HepG2 (cell line): ENCODE measurements at regions not wholly inside any gene's neighbourhood (a gene's known extent, or its start where the extent isn't known, plus 50 kb on each side); places are given as distances from the start of the nearest gene placed in this dataset.
A peak's percentile ranks its signal among the peaks of the same experiment; 100 is the strongest.

ENCODE experiments used
- ATAC-seq: fragments of 200-7000 bp; cut with Tn5 transposase; 3 replicates; pipeline ENCODE4 v1.9.1; 2020; ENCODE audit warnings: mild to moderate bottlenecking, moderate library complexity
- BruUV-seq: library from RNA; stranded (reverse); fragments of 400-500 nt; replicated peaks from 2 replicates; lab custom pipeline; 2021; lab: Mats Ljungman, UMichigan
- CTCF ChIA-PET: fragments of 300-600 bp; formaldehyde crosslinking; extraction: SDS; loops from one replicate; lab custom pipeline; 2021; ENCODE audit warnings: low total read pairs, inconsistent platforms, low intra/inter-chr PET ratio; lab: Yijun Ruan, JAX
- POLR2A ChIA-PET: fragments of 350-600 bp; sonication (Branson Sonifier 250); formaldehyde crosslinking; loops from one replicate; lab custom pipeline; 2020; ENCODE audit warnings: antibody characterized with exemption, inconsistent platforms; lab: Yijun Ruan, JAX
- DNase-seq: peaks from one replicate; pipeline ENCODE4 v3.0.0-alpha.2; 2015; ENCODE audit warnings: low spot score
- FAIRE-seq: peaks from 3 replicates; lab custom pipeline; 2011; peaks lifted over from hg19 to GRCh38; lab: Jason Lieb, UNC
- H2AFZ ChIP-seq: one replicate; pipeline ENCODE4 v1.6.1; 2011; ENCODE audit warnings: low read length, inconsistent platforms
- H3K27ac ChIP-seq: fragments of 300-600 bp; 3 replicates; pipeline ENCODE4 v1.8.0; 2011; ENCODE audit warnings: mixed run types, mild to moderate bottlenecking, mixed read lengths, low read length, inconsistent platforms; ENCODE audit not compliant: insufficient read depth; ENCODE audit errors: extremely low read length
- H3K27me3 ChIP-seq, 2 experiments: fragments of 200-600 bp in 1 of 2; 2 replicates in 1 of 2; 3 replicates in 1 of 2; pipeline versions ENCODE4 v1.6.0 to v1.8.0; 2011; ENCODE audit warnings: low read length in 2 of 2, mild to moderate bottlenecking in 2 of 2, moderate library complexity in 2 of 2, inconsistent platforms in 1 of 2; ENCODE audit not compliant: insufficient read depth in 2 of 2, control insufficient read depth in 1 of 2
- H3K36me3 ChIP-seq, 2 experiments: fragments of 200-600 bp in 1 of 2; replicated peaks in 1 of 2; 2 replicates in 1 of 2; 3 replicates in 1 of 2; pipeline versions ENCODE4 v1.5.1 to v1.8.0; 2011; ENCODE audit warnings: low read length in 2 of 2, inconsistent platforms in 1 of 2; ENCODE audit not compliant: insufficient read depth in 2 of 2, control insufficient read depth in 1 of 2
- H3K4me1 ChIP-seq: 2 replicates; pipeline ENCODE4 v1.5.1; 2012; ENCODE audit warnings: low read length, inconsistent platforms; ENCODE audit not compliant: insufficient read depth
- H3K4me2 ChIP-seq: 2 replicates; pipeline ENCODE4 v1.6.0; 2011; ENCODE audit warnings: low read depth, low read length, inconsistent platforms
- H3K4me3 ChIP-seq, 3 experiments: fragments of 200-600 bp in 1 of 3; sonication (generic), shearing (Covaris generic) in 1 of 3; replicated peaks in 1 of 3; 2 replicates each; pipeline ENCODE4 v1.5.1; 2011 to 2016; ENCODE audit warnings: low read length in 3 of 3, inconsistent platforms in 2 of 3, low read depth in 2 of 3, mild to moderate bottlenecking in 2 of 3, control low read depth in 1 of 3, mixed read lengths in 1 of 3; ENCODE audit not compliant: insufficient read depth in 1 of 3
- H3K79me2 ChIP-seq: one replicate; pipeline ENCODE4 v1.6.1; 2011; ENCODE audit warnings: low read length, inconsistent platforms; ENCODE audit not compliant: insufficient read depth
- H3K9ac ChIP-seq: 2 replicates; pipeline ENCODE4 v1.6.0; 2011; ENCODE audit warnings: mild to moderate bottlenecking, low read depth, low read length, inconsistent platforms; ENCODE audit not compliant: insufficient read depth
- H3K9me3 ChIP-seq: 2 replicates; pipeline ENCODE4 v1.5.1; 2012; ENCODE audit warnings: mild to moderate bottlenecking, low read length
- H4K20me1 ChIP-seq: 2 replicates; pipeline ENCODE4 v1.6.0; 2011; ENCODE audit warnings: inconsistent platforms, mild to moderate bottlenecking, low read length, moderate library complexity; ENCODE audit not compliant: insufficient read depth
- ATF2 ChIP-seq: sonication (generic); formaldehyde crosslinking; IDR thresholded peaks from 2 replicates; pipeline ENCODE4 v1.4.0; 2020; ENCODE audit warnings: missing genetic modification reagents
- ATF5 ChIP-seq: sonication (generic); formaldehyde crosslinking; IDR thresholded peaks from 2 replicates; pipeline ENCODE4 v1.4.0; 2020; ENCODE audit warnings: mild to moderate bottlenecking, low read depth, missing genetic modification reagents
- CBX2 ChIP-seq, 2 experiments: fragments of 200-600 bp in 1 of 2; sonication (generic); formaldehyde crosslinking in 1 of 2; IDR thresholded peaks; 2 replicates each; pipeline versions ENCODE4 v1.7.0 to v1.8.1; 2018 to 2022; ENCODE audit warnings: low read depth in 2 of 2, low read length in 1 of 2, mild to moderate bottlenecking in 1 of 2, missing genetic modification reagents in 1 of 2
- CEBPG ChIP-seq: IDR thresholded peaks from 2 replicates; pipeline ENCODE4 v1.6.1; 2016
- PRDM15 ChIP-seq: sonication (generic); formaldehyde crosslinking; IDR thresholded peaks from 2 replicates; pipeline ENCODE4 v1.4.0; 2020; ENCODE audit warnings: missing genetic modification reagents
- PTBP1 ChIP-seq: fragments of 200-400 bp; formaldehyde crosslinking; IDR thresholded peaks from 2 replicates; pipeline ENCODE4 v1.6.1; 2018; ENCODE audit warnings: low read length, low read depth; ENCODE audit not compliant: poor library complexity, severe bottlenecking
- RCOR2 ChIP-seq: IDR thresholded peaks from 2 replicates; pipeline ENCODE4 v1.6.1; 2016; ENCODE audit warnings: missing biosample characterization, missing genetic modification reagents
- REPIN1 ChIP-seq: sonication (generic); formaldehyde crosslinking; IDR thresholded peaks from 2 replicates; pipeline ENCODE4 v1.8.0; 2022; ENCODE audit warnings: missing genetic modification reagents, low read depth, mild to moderate bottlenecking, borderline replicate concordance
- SETDB1 ChIP-seq: sonication (generic); formaldehyde crosslinking; IDR thresholded peaks from 2 replicates; pipeline ENCODE4 v1.5.1; 2020; ENCODE audit warnings: missing genetic modification reagents, mild to moderate bottlenecking, borderline replicate concordance
- SIN3A ChIP-seq: IDR thresholded peaks from 2 replicates; pipeline ENCODE4 v1.6.1; 2011; ENCODE audit warnings: low read depth, mild to moderate bottlenecking, control low read depth, low read length, borderline replicate concordance
- SKI ChIP-seq: fragments of 450-650 bp; IDR thresholded peaks from one replicate; pipeline ENCODE4 v1.6.1; 2018; ENCODE audit warnings: mild to moderate bottlenecking; ENCODE audit not compliant: partially characterized antibody
- ZFY ChIP-seq: sonication (generic); formaldehyde crosslinking; IDR thresholded peaks from 2 replicates; pipeline ENCODE4 v1.4.0; 2020; ENCODE audit warnings: missing genetic modification reagents
- ZNF276 ChIP-seq: sonication (generic); formaldehyde crosslinking; IDR thresholded peaks from 2 replicates; pipeline ENCODE4 v1.4.0; 2020; ENCODE audit warnings: mild to moderate bottlenecking, low read depth, missing genetic modification reagents
- WGBS: methylation state at CpG from one replicate; pipeline ENCODE4 v1.1.6; 2017; ENCODE audit warnings: low lambda C conversion rate; 5-methylcytosine and 5-hydroxymethylcytosine counted together
- in situ Hi-C: cut with HindIII; loops from 2 replicates; pipeline ENCODE4 v1.10.0; 2017; ENCODE audit warnings: low pct_unique_long_range_greater_than_20kb; ENCODE audit not compliant: extremely low pct_ligation_motif_present
- intact Hi-C: fragments of 100-400 bp; cut with micrococcal nuclease; formaldehyde crosslinking; loops from one replicate; pipeline ENCODE4 v1.10.0; 2022; ENCODE audit not compliant: unreplicated experiment

- H2AFZ ChIP-seq: peak overlapping the region; percentile 60
- in situ Hi-C loops: no loop called here
These were observed 112.0 kb upstream of the MCTP2 start for GRCh38 chr15:94119298-94119811.

More at GRCh38 chr15:94119298-94119811, 112.0 kb upstream of the MCTP2 start:
- intact Hi-C loops: no loop called here
- Histone ChIP-seq H3K9ac (no peak overlapping the region), H3K4me3 (no peak overlapping the region), H3K4me1 (no peaks in the 10 kb centered on the region), H4K20me1 (no peaks in the 10 kb centered on the region), H3K27ac (no peak overlapping the region), H3K36me3 (no peaks in the 10 kb centered on the region), H3K9me3 (no peaks in the 10 kb centered on the region), H3K79me2 (no peaks in the 10 kb centered on the region), H3K4me2 (no peak overlapping the region), H3K27me3 (no peaks in the 10 kb centered on the region)
- POLR2A ChIA-PET: no interaction called here
- CTCF ChIA-PET: interaction anchor here (1.5 to 3.1 kb wide), 4 partner anchors 122 to 1089 kb away, joined by 9 to 30 read pairs (median 20); no protein-coding TSS in a partner anchor
- DNase-seq (no peak), FAIRE-seq (no peak), ATAC-seq (peak; percentile 61)
- TF ChIP-seq ZFY (CRISPR knock-in tag) (no peak), RCOR2 (no peak), PTBP1 (no peak), CBX2 (IDR thresholded peaks at IDR 0.05; ENCODE audit: low read depth, low read length) (no peak), CBX2 (CRISPR knock-in tag; IDR thresholded peaks at IDR 0.05; ENCODE audit: low read depth) (no peak), ZNF276 (no peak), REPIN1 (CRISPR knock-in tag) (no peak), CEBPG (CRISPR knock-in tag) (no peak), ATF5 (no peak), PRDM15 (no peak), SKI (no peak), SETDB1 (no peak), ATF2 (CRISPR knock-in tag) (no peak), SIN3A (no peak)
- WGBS: 0% methylated on average over 6 of the region's 6 CpGs
- no TSS peak for BruUV-seq
